ENCODE measurements at regions not wholly inside any gene's neighbourhood (a gene's known extent, or its start where the extent isn't known, plus 50 kb on each side); places are given as distances from the start of the nearest gene placed in this dataset.

DNA sequence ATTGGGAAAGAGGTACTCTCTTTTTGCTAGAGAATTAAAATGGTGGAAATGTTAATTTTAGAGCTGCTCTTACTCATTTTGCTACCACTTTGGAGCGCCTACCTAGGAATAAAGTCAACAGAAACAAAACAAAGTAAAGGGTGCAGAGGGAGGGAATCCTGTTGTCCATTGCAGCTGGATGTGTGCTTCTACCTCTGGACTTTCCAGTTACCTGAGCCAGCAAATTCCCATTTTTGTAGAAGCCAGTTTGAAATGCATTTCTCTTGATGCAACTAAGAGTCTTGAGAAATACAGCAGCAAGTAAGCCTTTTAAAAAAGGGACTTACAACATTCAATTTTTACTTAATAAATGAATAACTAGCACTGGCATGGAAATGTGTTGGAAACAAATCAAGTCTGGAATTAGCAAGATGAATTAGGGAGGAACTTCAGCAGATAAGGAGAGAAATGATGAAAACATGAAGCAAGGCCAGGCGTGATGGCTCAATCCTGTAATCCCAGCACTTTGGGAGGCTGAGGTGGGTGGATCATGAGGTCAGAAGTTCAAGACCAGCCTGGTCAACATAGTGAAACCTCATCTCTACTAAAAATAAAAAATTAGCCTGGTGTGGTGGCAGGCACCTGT, 113.5 kb upstream of the CTTNBP2 start:
- H3K4me3 ChIP-seq (ENCODE audit: low read depth, low read length): no peak overlapping the region
- no peak for DNase-seq (ENCODE audit: low read depth)
- TF ChIP-seq, protein P1, sequence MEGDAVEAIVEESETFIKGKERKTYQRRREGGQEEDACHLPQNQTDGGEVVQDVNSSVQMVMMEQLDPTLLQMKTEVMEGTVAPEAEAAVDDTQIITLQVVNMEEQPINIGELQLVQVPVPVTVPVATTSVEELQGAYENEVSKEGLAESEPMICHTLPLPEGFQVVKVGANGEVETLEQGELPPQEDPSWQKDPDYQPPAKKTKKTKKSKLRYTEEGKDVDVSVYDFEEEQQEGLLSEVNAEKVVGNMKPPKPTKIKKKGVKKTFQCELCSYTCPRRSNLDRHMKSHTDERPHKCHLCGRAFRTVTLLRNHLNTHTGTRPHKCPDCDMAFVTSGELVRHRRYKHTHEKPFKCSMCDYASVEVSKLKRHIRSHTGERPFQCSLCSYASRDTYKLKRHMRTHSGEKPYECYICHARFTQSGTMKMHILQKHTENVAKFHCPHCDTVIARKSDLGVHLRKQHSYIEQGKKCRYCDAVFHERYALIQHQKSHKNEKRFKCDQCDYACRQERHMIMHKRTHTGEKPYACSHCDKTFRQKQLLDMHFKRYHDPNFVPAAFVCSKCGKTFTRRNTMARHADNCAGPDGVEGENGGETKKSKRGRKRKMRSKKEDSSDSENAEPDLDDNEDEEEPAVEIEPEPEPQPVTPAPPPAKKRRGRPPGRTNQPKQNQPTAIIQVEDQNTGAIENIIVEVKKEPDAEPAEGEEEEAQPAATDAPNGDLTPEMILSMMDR (conservative IDR thresholded peaks at IDR 0.05; ENCODE audit: low read depth, low read length): no peak

DNA sequence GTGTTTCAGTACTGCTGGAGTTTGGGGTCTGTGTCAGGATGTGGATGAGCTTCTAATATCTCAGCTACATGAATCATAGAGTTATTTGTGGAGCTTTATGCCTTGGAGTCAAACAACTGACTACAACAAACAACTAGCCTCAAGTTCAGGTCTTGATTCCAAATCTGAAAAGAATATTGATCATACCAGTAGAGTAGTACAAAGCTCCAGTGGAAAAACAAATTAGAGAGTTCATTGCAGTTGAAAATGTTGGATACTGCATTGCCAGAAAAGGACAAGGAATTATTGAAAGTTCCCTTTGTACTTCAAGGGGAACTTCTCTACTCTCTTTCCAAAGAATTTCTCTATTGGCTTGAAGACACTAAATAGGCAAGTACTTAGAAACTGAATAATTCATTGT, 117.6 kb upstream of the CTTNBP2 start:
- H3K4me3 ChIP-seq (ENCODE audit: low read depth, low read length): no peak overlapping the region
- no peak for DNase-seq (ENCODE audit: low read depth)
- TF ChIP-seq, protein P1 (conservative IDR thresholded peaks at IDR 0.05; ENCODE audit: low read depth, low read length): no peak

DNA sequence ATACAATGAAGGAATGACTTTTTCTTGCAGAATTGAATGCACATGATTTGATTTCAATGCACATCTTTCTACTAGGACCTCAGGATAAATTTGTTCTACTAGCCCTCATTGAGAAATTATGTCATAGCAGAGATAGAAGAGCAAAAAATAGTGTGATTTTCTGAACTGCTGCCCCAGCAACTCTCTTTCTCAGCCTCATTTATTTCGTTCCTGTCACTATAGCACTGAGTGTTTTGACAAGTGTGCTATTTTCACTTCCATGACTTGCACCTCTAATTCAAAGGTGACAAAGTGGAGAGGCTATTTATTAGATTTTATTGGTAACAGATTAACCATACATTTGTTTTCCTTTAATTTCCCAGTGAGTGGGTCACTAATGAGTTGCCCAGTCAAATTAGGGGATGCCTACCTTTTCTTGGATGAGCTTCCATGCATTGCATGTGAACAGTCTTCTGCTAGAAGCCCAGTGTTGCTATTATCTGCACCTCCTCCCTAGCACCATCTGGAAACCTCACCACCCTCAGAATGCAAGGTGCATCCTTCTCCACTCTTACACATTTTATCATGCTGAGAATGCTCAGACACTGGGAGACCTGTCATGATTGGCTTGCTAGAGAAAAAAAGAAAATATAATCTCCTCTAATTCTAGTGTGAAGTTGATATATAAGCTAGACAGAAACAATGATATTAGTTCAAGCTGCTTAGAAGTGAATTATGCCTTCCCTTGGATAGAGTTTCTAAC, 119.6 kb upstream of the CTTNBP2 start:
- TF ChIP-seq, protein P1 (conservative IDR thresholded peaks at IDR 0.05; ENCODE audit: low read depth, low read length): no peak
- H3K4me3 ChIP-seq (ENCODE audit: low read depth, low read length): no peak overlapping the region
- no peak for DNase-seq (ENCODE audit: low read depth)

DNA sequence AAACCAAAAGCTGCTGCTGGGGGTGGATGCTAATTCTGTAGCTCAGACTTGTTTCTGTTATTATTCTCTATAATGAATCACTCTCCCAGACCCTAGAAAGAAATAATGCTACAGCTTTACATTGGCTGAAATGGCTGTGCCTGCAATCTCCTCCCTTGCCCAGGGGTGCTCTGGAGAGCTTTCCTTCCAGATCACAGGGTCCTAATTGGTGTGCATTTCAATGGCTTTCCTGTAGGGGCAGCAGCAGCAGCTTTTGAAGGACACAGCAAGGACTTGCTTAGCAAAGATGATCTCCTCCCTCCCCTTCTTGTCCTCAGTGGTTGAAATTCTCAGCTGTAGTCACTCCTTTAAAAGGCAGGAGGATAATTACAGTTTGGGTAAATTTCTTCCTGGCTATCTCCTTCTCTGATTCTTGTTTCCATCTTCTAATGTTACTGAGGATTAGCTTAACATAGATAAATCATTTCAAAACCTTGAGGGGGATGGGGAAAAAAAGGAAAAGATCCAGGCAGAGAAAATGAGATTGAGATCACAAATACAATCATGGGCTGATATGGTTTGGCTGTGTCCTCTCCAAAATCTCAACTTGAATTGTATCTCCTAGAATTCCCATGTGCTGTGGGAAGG, 120.2 kb upstream of the CTTNBP2 start:
- TF ChIP-seq, protein P1 (conservative IDR thresholded peaks at IDR 0.05; ENCODE audit: low read depth, low read length): peak; percentile 80
- peak; percentile 82 for DNase-seq (ENCODE audit: low read depth)
- no peak overlapping the region for H3K4me3 ChIP-seq (ENCODE audit: low read depth, low read length)

DNA sequence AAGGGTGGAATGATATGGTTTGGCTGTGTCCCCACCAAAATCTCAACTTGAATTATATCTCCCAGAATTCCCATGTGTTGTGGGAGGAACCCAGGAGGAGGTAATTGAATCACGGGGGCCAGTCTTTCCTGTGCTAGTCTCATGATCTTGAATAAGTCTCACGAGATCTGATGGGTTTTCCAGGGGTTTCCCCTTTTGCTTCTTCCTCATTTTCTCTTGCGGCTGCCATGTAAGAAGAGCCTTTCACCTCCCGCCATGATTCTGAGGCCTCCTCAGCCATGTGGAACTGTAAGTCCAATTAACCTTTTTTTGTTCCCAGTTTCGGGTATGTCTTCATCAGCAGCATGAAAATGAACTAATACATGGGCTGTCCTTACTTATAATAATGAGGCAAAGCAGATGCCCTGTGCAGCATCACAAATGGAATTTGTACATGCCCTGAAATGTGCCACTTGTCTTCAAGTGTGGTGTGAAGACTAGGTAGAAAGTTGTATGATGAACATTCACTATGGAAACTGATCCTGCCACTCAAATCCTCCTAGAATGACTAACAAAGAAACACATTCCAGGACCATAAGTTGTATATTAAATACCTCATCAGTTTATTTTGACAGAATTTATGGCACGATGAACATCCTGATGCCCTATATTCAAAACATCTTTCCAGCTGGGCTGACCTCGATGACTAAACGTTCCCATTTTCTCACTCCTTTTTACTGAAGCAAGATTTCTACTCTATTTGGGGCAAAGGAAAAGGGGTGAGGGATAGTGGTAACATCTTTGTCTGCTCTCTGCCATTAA, 122.8 kb upstream of the CTTNBP2 start:
- H3K4me3 ChIP-seq (ENCODE audit: low read depth, low read length): no peak overlapping the region
- TF ChIP-seq, protein P1 (conservative IDR thresholded peaks at IDR 0.05; ENCODE audit: low read depth, low read length): no peak
- peak; percentile 54 for DNase-seq (ENCODE audit: low read depth)

DNA sequence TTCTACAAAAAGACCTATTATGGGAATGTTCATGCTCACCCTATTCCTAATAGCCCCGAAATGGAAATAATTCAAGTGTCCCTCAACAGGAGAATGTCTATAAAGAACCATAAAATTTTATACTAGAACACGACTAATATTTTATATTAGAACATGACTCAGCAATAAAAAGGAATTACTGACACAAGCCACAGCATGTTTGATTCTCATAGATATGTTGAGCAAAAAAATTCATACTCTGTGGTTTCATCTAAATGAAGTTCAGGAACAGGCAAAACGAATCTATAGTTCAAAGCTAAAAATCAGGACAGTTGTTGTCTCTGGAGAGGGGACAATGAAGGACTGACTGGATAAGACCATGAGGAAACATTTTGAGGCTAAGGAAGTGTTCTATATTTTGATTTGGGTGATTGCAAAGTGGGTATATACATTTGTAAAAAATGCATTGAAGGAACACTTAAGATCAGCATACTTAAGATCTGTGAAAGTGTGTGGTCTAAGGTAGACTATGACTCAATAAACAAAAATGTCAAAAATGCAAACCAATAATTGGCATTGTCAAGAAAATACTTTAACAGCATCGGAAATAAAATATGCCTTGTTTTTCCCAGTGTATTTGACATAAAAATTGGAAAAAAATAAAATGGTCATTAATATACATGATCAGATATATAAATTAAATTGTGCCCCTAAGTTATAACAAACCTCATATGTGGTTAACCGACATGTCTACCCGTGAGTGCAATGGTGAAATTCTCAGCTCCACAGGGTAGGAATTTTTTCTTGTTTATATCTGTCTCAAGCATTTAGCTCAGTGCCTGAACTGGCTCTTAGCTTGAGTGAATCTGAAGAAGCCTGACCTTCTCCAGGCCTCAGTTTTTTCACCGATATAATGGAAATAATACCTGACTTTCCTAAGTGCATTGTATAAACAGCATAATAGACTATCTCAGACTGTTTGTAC, 124.9 kb upstream of the CTTNBP2 start:
- peak; percentile 83 for DNase-seq (ENCODE audit: low read depth)
- TF ChIP-seq, protein P1 (conservative IDR thresholded peaks at IDR 0.05; ENCODE audit: low read depth, low read length): no peak
- H3K4me3 ChIP-seq (ENCODE audit: low read depth, low read length): no peak overlapping the region
